ENCODE measurements at regions not wholly inside any gene's neighbourhood (a gene's known extent, or its start where the extent isn't known, plus 50 kb on each side); places are given as distances from the start of the nearest gene placed in this dataset.
"Not testable (repeated sequence)": the region's sequence is repeated elsewhere in the genome, so short reads cannot be mapped to it uniquely, and the experiment has no call there.

DNA sequence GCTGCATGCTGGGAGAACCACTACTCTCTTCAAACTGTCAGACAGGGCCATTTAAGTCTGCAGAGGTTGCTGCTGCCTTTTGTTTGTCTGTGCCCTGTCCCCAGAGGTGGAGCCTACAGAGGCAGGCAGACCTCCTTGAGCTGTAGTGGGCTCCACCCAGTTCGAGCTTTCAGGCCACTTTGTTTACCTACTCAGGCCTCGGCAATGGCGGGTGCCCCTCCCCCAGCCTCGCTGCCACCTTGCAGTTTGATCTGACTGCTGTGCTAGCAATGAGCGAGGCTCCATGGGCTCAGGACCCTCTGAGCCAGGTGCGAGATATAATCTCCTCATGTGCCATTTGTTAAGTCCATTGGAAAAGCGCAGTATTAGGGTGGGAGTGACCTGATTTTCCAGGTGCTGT lies 487.8 kb downstream of the PLK2 start:
- TF ChIP-seq, protein P1, sequence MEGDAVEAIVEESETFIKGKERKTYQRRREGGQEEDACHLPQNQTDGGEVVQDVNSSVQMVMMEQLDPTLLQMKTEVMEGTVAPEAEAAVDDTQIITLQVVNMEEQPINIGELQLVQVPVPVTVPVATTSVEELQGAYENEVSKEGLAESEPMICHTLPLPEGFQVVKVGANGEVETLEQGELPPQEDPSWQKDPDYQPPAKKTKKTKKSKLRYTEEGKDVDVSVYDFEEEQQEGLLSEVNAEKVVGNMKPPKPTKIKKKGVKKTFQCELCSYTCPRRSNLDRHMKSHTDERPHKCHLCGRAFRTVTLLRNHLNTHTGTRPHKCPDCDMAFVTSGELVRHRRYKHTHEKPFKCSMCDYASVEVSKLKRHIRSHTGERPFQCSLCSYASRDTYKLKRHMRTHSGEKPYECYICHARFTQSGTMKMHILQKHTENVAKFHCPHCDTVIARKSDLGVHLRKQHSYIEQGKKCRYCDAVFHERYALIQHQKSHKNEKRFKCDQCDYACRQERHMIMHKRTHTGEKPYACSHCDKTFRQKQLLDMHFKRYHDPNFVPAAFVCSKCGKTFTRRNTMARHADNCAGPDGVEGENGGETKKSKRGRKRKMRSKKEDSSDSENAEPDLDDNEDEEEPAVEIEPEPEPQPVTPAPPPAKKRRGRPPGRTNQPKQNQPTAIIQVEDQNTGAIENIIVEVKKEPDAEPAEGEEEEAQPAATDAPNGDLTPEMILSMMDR (IDR thresholded peaks at IDR 0.05; ENCODE audit: low read length) = not testable (repeated sequence)
- not testable (repeated sequence) for TF ChIP-seq EZH2 (optimal IDR thresholded peaks at IDR 0.05; ENCODE audit: low read depth, low read length)

All from MM.1S (cell line).